ENCODE measurements at regions not wholly inside any gene's neighbourhood (a gene's known extent, or its start where the extent isn't known, plus 50 kb on each side); places are given as distances from the start of the nearest gene placed in this dataset.

GRCh38 chr6:40928763-40929162 lies 110.3 kb downstream of the UNC5CL start:
- TF ChIP-seq CTCF (IDR thresholded peaks at IDR 0.05): no peak
- TF ChIP-seq POLR2AphosphoS5 (IDR thresholded peaks at IDR 0.05): no peak
